ENCODE measurements at regions not wholly inside any gene's neighbourhood (a gene's known extent, or its start where the extent isn't known, plus 50 kb on each side); places are given as distances from the start of the nearest gene placed in this dataset.
"Not testable (repeated sequence)": the region's sequence is repeated elsewhere in the genome, so short reads cannot be mapped to it uniquely, and the experiment has no call there.

GRCh38 chr10:120109725-120110124, 217.2 kb downstream of the SEC23IP start:
- DNase-seq (ENCODE audit: low read depth, low spot score), result not testable (repeated sequence)

DNA sequence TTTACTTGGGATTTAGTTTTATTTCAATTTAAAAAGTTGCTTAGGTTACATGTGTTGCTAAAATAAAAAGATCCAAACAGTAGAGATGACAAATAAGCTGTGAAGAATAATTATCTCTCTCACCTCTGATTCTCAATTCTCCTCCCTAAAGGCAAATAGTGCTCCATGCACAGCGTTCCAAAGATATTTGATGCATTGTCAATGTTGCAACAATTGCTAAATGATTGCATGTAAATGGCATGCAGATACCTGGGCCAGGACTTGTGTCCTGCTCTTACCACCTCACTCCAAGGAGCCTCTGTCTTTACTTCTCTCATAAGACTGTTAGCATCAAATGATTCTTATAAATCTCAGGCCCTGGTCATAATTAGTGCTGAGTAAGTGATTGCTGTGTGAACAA, 217.7 kb downstream of the SEC23IP start:
- DNase-seq (ENCODE audit: low read depth, low spot score), result no peak

DNA sequence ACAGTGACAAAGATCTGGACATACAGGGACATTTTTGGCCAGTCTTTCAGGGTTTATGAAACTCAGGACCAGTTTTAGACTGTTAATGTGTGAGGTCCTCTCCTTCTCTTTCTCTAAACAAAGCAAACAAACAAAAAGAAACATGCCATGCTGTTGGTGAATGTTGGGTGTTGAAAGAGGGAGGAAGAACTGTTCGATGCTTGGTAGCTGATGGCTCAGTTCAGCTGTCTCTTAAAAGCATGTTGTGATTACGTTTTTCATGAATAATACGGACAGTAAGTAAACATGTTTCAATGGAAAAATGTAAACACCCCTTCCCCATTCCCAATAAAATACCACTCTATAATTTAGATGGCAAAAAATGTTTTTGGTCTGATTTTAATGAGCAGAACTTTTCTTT, 219.1 kb downstream of the SEC23IP start:
- DNase-seq (ENCODE audit: low read depth, low spot score), result no peak

DNA sequence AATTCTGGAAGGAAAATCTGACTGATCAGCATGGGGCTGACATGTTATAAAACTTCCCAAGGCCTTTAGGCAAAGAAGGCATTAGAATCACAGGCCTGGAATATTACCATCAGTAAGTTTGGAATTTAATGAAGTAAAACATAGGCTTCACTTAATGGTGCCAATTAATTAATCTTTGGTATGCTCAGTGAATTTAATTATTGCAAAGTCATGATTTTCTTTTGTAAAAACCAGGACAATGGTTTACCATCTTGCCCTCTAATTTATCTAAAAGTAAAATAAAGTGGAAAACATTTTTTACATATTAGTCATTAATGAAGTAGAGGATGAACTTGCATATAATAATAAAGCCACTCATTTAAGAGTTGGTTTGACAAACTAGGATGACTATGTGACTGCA, 220.3 kb downstream of the SEC23IP start:
- no peak for DNase-seq (ENCODE audit: low read depth, low spot score)

DNA sequence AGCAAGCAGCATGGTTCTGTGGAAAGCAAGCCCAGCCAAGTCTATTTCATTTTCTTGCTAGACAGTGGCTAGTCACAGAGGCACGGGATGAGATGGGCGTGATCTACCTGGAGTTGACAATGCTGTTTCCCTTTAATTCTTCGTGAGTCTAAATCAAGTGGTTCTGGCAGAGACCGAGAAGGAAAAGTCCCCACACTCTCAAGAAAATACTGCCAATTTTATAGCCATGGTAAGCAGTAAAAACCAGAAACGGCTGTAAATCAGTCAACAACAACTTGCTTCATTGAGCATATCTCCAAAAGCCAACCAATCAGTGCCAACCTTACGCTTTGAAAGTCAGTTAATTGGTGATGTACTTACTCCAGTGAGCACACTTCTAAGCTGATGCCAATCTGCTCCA, 223.4 kb downstream of the SEC23IP start:
- DNase-seq (ENCODE audit: low read depth, low spot score), result no peak

GRCh38 chr10:120121768-120122167, 229.2 kb downstream of the SEC23IP start:
- DNase-seq (ENCODE audit: low read depth, low spot score), result no peak

DNA sequence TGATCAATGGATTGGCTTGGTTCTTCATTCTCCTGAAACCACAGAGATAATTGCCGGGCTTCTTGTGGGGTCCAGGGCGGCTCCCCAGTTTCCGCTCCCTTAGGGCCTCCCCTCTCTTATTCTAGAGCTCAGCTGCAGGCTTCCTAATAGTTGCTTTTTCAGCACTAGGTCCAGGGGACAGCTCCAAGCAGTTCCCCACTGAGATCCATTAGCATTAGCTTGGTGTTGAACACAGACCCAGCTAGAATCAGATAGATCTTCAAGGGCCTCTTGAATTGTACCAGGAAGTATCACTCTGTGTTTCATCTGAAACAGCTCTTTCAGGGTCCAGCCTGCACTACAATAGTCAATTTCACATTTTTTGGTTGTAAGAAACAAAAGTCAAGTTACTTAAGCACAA, 238.7 kb downstream of the SEC23IP start:
- DNase-seq (ENCODE audit: low read depth, low spot score), result peak; percentile 48

DNA sequence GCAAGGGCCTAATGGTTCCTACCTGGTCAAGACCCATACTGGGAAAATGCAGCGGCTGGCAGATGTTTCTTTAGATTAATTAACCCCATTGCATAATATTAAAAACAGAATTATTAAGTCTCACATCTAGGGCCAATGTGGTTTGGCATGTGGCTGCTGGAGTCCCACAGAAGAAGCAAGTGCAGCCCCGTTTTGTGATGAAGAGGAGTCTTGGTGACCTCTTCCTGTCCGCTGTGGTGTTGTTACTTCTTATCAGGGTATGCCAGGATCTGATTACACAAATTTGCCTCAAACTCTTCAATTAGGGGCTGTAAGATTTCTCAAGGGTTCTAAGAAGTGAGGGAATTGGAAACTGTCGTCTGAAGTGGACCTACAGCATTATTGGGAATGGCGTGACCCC, 240.3 kb downstream of the SEC23IP start:
- DNase-seq (ENCODE audit: low read depth, low spot score), result no peak

GRCh38 chr10:120138689-120139088, 246.2 kb downstream of the SEC23IP start:
- no peak for DNase-seq (ENCODE audit: low read depth, low spot score)

- DNase-seq (ENCODE audit: low read depth, low spot score), result no peak
These were observed 252.6 kb downstream of the SEC23IP start for GRCh38 chr10:120145107-120145506.

- DNase-seq (ENCODE audit: low read depth, low spot score), result no peak
These were observed 264.2 kb downstream of the SEC23IP start for GRCh38 chr10:120156614-120157274.

DNA sequence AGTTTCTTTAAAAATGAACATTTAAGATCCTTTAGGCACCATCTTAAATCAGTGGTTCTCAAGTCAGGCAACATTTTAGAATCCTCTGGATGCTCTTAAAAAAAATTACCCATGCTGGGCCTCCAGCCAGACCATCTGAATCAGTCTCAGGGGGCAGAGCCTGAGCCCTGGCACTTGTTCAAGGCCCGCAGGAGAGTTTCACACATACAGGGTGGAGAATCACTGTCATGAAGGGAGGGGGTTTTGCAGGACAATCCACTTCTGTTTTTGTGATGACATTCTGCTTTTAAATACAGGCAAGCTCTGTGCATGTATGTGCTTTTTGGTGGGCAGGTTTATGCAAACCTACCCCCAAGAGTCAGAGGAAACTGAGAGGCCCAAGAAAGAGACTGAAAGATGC, 268.6 kb downstream of the SEC23IP start:
- no peak for DNase-seq (ENCODE audit: low read depth, low spot score)

- DNase-seq (ENCODE audit: low read depth, low spot score), result no peak
These were observed 269.9 kb downstream of the SEC23IP start for GRCh38 chr10:120162471-120162870.

GRCh38 chr10:120172356-120172755, 279.8 kb downstream of the SEC23IP start:
- no peak for DNase-seq (ENCODE audit: low read depth, low spot score)

GRCh38 chr10:120174491-120174890, 282.0 kb downstream of the SEC23IP start:
- no peak for DNase-seq (ENCODE audit: low read depth, low spot score)

DNA sequence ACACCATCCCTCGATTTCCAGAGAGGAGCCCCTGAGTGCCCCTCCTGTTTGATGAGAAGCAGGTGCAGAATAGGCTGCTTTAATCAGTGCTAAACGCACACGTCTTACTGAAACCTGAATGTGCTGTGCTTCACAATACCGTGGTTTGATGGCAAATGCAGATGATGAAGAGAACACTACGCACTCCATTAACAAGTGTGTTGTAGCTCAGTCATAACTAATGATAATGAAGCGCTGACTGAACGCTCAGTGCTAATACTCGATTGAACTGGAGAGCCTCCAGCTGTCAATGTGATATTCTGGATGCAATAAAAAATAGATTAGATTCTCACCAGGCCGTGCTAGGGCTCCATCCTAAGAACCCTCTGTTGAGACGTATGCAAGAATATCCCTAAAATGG, 279.7 kb upstream of the PLPP4 start:
- DNase-seq (ENCODE audit: low read depth, low spot score), result no peak

DNA sequence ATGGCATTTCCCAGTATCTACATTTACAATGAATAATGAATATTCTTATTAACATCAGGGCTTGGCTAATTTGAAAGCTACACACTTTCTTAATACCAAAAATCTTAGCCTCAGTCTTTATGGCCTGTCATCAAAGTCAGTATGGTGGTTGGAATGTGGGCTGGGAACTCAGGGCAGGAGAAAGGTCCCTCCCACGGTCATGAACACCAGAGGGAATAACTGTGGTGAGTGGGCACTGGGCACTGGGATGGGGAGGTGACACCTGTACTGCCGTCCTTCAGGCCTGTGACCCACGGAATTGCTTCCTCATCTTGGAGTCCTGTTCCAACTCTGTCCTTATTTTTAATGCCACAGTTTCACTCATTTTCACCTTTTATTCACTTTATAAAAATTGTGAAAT, 276.9 kb upstream of the PLPP4 start:
- no peak for DNase-seq (ENCODE audit: low read depth, low spot score)

GRCh38 chr10:120181154-120181553, 275.9 kb upstream of the PLPP4 start:
- DNase-seq (ENCODE audit: low read depth, low spot score), result no peak

- no peak for DNase-seq (ENCODE audit: low read depth, low spot score)
These were observed 274.6 kb upstream of the PLPP4 start for GRCh38 chr10:120182431-120182830.

DNA sequence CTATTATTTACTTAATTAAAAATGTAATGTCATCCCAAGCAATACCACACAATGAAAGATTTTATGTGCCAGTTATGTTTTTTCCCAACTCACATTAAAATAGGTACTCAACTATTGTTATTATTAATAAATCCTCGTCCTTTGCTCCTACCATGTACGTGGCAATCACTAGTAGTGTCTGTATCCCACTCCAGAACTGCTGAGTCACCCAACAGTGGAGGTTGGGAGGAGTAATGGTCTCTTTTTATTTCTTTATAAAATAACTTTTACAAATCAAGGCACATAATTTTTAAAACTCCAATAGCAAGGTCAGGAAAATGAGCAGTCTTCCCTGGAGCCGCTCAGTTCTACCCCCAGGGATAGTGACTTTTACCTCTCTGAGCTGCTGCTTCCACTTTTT, 273.5 kb upstream of the PLPP4 start:
- no peak for DNase-seq (ENCODE audit: low read depth, low spot score)

GRCh38 chr10:120184547-120185337, 272.3 kb upstream of the PLPP4 start:
- DNase-seq (ENCODE audit: low read depth, low spot score), result no peak

DNA sequence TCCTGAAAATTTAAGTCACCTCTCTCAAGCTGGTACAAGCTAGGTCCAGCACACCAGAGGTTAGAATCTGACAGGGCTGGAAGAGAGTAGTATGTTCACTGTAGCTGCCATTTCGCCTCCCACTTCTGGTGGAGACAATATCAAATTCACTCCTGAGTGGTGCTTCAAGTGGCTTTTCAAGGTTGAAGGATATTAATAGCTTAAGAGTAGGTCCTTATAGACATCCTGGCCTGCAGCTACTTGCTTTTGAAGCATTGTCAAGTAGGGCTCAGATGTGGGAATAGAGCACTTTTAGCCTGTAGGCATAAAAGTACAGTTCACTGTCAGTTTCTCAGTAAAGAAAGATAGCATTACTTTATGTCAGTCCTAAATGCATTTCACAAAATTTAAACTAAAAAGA, 270.5 kb upstream of the PLPP4 start:
- DNase-seq (ENCODE audit: low read depth, low spot score), result no peak

- not testable (repeated sequence) for DNase-seq (ENCODE audit: low read depth, low spot score)
These were observed 269.9 kb upstream of the PLPP4 start for GRCh38 chr10:120187168-120187567.
